ENCODE measurements at regions not wholly inside any gene's neighbourhood (a gene's known extent, or its start where the extent isn't known, plus 50 kb on each side); places are given as distances from the start of the nearest gene placed in this dataset.

DNA sequence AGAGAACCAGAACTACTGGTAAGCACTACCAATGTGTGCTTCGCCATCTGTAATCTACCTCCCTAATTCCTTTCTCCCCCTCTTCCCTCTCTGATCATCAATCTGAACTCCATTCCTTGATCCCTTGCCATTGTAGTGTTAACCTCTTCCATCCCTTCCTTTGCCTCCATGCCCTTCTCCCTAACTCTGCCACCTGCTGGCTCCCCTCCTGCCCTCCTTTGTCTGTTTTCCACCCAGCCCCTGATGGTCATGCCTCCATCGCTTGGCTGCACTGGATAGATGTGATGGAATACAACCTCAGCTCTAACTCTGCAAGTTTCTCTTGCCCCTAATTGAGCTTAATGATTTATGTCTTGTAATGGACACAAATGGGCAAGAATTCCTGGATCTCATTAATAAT is 108.2 kb upstream of the ASIC2 start:
- no peaks in the 10 kb centered on the region for H3K9me3 ChIP-seq
- intact Hi-C loops (cut with DNase I, micrococcal nuclease): no loop called here
- TF ChIP-seq, protein P1, sequence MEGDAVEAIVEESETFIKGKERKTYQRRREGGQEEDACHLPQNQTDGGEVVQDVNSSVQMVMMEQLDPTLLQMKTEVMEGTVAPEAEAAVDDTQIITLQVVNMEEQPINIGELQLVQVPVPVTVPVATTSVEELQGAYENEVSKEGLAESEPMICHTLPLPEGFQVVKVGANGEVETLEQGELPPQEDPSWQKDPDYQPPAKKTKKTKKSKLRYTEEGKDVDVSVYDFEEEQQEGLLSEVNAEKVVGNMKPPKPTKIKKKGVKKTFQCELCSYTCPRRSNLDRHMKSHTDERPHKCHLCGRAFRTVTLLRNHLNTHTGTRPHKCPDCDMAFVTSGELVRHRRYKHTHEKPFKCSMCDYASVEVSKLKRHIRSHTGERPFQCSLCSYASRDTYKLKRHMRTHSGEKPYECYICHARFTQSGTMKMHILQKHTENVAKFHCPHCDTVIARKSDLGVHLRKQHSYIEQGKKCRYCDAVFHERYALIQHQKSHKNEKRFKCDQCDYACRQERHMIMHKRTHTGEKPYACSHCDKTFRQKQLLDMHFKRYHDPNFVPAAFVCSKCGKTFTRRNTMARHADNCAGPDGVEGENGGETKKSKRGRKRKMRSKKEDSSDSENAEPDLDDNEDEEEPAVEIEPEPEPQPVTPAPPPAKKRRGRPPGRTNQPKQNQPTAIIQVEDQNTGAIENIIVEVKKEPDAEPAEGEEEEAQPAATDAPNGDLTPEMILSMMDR (IDR thresholded peaks at IDR 0.05): no peak
- H3K4me1 ChIP-seq (ENCODE audit: low read depth): no peaks in the 10 kb centered on the region
- DNase-seq (no peak), ATAC-seq (no peak)
- no peaks in the 10 kb centered on the region for H3K36me3 ChIP-seq (ENCODE audit: low read depth)
- H3K4me3 ChIP-seq: no peak overlapping the region

DNA sequence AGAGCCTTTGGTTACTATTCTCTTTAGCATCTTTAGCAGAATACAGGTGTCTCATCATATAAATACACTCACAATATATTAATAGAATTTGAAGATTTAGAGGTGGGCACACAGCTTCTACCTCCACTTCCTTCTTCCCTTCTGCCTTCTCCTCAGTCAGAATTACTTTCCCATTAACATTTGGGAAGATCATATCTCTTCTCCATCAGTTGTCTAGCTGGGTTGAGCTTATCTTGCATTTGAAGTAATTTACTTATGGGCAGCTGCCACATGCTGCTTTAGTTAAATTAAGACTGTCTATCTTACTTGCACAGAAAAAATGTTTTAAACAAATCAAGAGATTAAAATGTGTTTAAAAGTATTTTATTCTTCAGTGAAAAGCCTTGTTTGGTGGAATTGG is 110.1 kb upstream of the ASIC2 start:
- DNase-seq: no peak
- no peak for ATAC-seq
- TF ChIP-seq, protein P1 (IDR thresholded peaks at IDR 0.05): no peak
- intact Hi-C loops (cut with DNase I, micrococcal nuclease): no loop called here
- H3K4me3 ChIP-seq: no peak overlapping the region
- H3K36me3 ChIP-seq (ENCODE audit: low read depth): no peaks in the 10 kb centered on the region
- no peaks in the 10 kb centered on the region for H3K4me1 ChIP-seq (ENCODE audit: low read depth)
- H3K9me3 ChIP-seq: no peaks in the 10 kb centered on the region

DNA sequence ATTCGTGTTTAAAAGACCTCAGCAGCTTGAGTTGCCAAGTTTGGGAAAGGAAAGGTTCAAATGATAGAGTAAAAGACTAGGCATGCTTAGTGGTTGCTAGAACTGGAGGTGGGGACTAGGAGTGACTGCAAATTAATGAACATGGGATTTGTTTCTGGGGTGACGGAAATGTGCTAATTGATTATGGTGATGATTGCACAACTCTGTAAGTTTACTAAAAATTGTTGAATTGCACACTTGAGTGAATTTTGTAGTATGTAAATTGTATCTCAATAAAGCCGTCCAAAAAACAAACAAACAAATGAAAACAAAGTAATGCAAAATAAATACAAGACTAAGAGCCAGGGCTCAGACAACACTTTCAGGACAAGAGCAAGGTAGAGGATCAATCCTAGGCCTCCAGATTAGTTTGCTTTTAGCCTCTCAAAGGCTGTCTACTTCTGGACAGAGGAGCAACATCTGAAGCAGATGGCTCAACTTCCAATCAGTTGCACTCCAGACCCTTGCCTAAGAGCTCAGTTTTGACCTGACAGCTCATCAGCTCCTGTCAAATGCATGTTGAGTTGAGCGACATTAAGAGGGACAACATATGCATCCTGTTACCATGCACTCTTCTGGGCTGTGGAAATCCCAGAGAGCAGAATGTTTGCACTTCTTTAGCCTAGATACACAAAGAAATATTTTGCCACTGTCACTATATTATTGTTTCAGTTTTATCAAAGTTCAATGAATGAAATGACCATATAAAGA is 111.2 kb upstream of the ASIC2 start:
- ATAC-seq (no peak), DNase-seq (no peak)
- TF ChIP-seq, protein P1 (IDR thresholded peaks at IDR 0.05): no peak
- intact Hi-C loops (cut with DNase I, micrococcal nuclease): no loop called here
- Histone ChIP-seq H3K4me1 (ENCODE audit: low read depth) (no peaks in the 10 kb centered on the region), H3K9me3 (no peaks in the 10 kb centered on the region), H3K36me3 (ENCODE audit: low read depth) (no peaks in the 10 kb centered on the region), H3K4me3 (no peak overlapping the region)

DNA sequence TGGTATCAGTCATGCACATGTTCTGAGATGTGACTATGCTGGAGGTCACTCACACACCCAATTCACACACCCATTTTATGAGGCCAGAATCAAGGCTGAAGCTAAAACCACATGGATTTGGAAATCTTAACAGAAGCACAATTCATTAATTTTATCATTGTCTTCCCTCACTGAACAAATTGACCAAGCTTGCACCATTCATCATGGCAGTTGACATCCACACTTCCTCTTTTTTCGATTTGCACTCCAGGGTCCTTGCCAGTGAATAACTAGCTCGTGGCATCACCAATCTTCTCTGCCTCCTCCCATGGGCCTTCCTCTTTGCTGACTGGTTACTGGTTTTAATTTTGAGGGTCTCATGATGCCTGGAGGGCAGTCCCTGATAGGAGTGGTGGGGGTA is 123.0 kb upstream of the ASIC2 start:
- Histone ChIP-seq H3K9me3 (no peaks in the 10 kb centered on the region), H3K36me3 (ENCODE audit: low read depth) (no peaks in the 10 kb centered on the region), H3K4me1 (ENCODE audit: low read depth) (no peaks in the 10 kb centered on the region), H3K4me3 (no peak overlapping the region)
- ATAC-seq (no peak), DNase-seq (no peak)
- TF ChIP-seq, protein P1 (IDR thresholded peaks at IDR 0.05): no peak
- intact Hi-C loops (cut with DNase I, micrococcal nuclease): no loop called here

DNA sequence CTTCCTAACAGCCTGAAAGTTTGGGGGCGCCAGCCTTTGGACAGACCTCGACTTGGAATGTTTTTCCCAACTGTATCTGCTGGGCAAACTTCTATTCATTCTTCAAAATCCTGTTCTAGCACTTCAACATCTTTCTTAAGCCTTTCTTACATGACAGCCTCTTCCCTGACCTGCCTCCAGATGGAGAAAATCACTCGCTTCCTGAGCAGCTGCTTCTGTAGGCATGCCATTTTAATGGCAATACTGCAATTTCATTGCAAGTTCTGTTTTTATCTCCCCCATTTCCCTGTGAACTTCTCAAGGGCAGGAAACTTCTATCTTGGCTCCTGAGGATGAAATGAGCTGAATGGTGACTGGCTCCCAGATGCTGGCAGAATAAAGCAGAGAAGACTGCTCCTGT is 128.8 kb upstream of the ASIC2 start:
- no peak overlapping the region for H3K4me3 ChIP-seq
- ATAC-seq (no peak), DNase-seq (no peak)
- H3K4me1 ChIP-seq (ENCODE audit: low read depth): no peaks in the 10 kb centered on the region
- no peaks in the 10 kb centered on the region for H3K9me3 ChIP-seq
- intact Hi-C loops (cut with DNase I, micrococcal nuclease): no loop called here
- TF ChIP-seq, protein P1 (IDR thresholded peaks at IDR 0.05): no peak
- no peaks in the 10 kb centered on the region for H3K36me3 ChIP-seq (ENCODE audit: low read depth)

DNA sequence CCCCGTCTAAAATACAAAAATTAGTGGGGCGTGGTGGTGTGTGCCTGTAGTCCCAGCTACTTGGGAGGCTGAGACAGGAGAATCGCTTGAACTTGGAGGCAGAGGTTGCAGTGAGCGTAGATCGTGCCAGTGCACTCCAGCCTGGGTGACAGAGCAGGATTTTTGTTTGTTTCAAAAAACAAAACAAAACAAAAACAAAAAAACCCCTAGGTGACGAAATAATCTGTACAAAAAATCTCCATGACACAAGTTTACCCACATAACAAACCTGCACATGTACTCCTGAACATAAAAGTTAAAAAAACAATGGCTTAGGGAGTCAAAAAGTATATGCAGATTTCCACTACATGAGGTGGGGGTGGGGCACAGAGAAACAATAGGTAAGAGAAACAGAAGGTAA is 140.5 kb upstream of the ASIC2 start:
- Histone ChIP-seq H3K4me3 (no peak overlapping the region), H3K4me1 (ENCODE audit: low read depth) (no peaks in the 10 kb centered on the region), H3K36me3 (ENCODE audit: low read depth) (no peaks in the 10 kb centered on the region), H3K9me3 (no peaks in the 10 kb centered on the region)
- TF ChIP-seq, protein P1 (IDR thresholded peaks at IDR 0.05): no peak
- ATAC-seq (no peak), DNase-seq (no peak)
- intact Hi-C loops (cut with DNase I, micrococcal nuclease): no loop called here
